Breast epithelium (tissue), 4 donors: ENCODE measurements at regions not wholly inside any gene's neighbourhood (a gene's known extent, or its start where the extent isn't known, plus 50 kb on each side); places are given as distances from the start of the nearest gene placed in this dataset.

ENCODE experiments used
- DNase-seq, 2 donors: peaks; one replicate each; pipeline ENCODE4 v3.0.0-alpha.2; 2019; ENCODE audit warnings: low spot score in 2 of 2
- H3K27ac ChIP-seq, 2 donors: fragments of 200-600 bp; sonication (generic) in 1 of 2; one replicate each; pipeline ENCODE4 v1.5.1; 2016 to 2019; ENCODE audit warnings: mild to moderate bottlenecking in 1 of 2
- H3K27me3 ChIP-seq, 2 donors: fragments of 200-600 bp; sonication (generic) in 1 of 2; one replicate each; pipeline versions ENCODE4 v1.5.1 to v1.6.0; 2017 to 2019; ENCODE audit warnings: control low read depth in 1 of 2, mild to moderate bottlenecking in 1 of 2
- H3K36me3 ChIP-seq: fragments of 200-600 bp; one replicate; pipeline ENCODE4 v1.5.1; 2019
- H3K4me1 ChIP-seq, 2 donors: fragments of 200-600 bp; sonication (generic); one replicate each; pipeline ENCODE4 v1.5.1; 2016 to 2019; ENCODE audit warnings: control low read depth in 1 of 2
- H3K4me3 ChIP-seq, 3 donors: fragments of 200-600 bp; sonication (generic); 1 replicate in 2 of 3; 2 replicates in 1 of 3; pipeline ENCODE4 v1.5.1; 2016 to 2019; ENCODE audit warnings: mild to moderate bottlenecking in 3 of 3, moderate library complexity in 2 of 3
- H3K9me3 ChIP-seq, 2 donors: fragments of 200-600 bp; sonication (generic) in 1 of 2; one replicate each; pipeline ENCODE4 v1.5.1; 2016 to 2019; ENCODE audit warnings: control low read depth in 1 of 2
- POLR2A ChIP-seq: fragments of 450-650 bp; IDR thresholded peaks from one replicate; pipeline ENCODE4 v1.6.1; 2016; ENCODE audit warnings: antibody characterized with exemption, mild to moderate bottlenecking, moderate library complexity
- POLR2AphosphoS5 ChIP-seq, 3 donors: sonication (generic); formaldehyde crosslinking; IDR thresholded peaks; one replicate each; pipeline ENCODE4 v1.6.1; 2017; ENCODE audit warnings: antibody characterized with exemption in 3 of 3
- intact Hi-C: fragments of 100-400 bp; cut with DNase I; formaldehyde crosslinking; loops from one replicate; pipeline ENCODE4 v1.15.1; 2023; ENCODE audit warnings: low total_unique reads
- TF ChIP-seq, protein P1 (sequence below), 3 donors: fragments of 450-650 bp; IDR thresholded peaks; one replicate each; pipeline ENCODE4 v1.5.1; 2016 to 2017; ENCODE audit warnings: antibody characterized with exemption in 3 of 3, mild to moderate bottlenecking in 3 of 3, moderate library complexity in 3 of 3

DNA sequence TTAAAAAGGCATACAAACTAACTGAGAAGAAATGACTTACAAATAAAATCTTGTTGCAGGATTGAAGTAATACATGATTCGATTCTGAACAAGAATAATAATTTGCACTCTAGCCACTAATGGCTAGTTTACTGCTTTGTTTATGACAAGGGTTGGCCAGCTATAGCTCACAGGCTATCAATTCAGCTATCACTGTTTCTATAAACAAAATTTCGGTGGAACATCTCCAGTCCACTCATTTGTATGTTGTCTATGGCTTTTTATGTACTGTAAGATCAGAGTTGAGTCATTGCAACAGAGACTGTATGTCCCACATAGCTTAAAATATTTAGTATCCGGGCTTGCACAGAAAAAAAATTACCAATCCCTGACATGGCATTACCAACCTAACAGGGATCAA, 543.7 kb upstream of the CNTNAP5 start:
- Histone ChIP-seq H3K4me3 (no peak overlapping the region), H3K36me3 (no peaks in the 10 kb centered on the region), H3K4me1 (no peaks in the 10 kb centered on the region), H3K27ac (no peak overlapping the region), H3K27me3 (no peaks in the 10 kb centered on the region), H3K9me3 (no peaks in the 10 kb centered on the region)
- intact Hi-C loops, result no loop called here
- DNase-seq, result no peak
- TF ChIP-seq POLR2A (no peak), POLR2AphosphoS5 (IDR thresholded peaks at IDR 0.05) (no peak)
- TF ChIP-seq, protein P1, sequence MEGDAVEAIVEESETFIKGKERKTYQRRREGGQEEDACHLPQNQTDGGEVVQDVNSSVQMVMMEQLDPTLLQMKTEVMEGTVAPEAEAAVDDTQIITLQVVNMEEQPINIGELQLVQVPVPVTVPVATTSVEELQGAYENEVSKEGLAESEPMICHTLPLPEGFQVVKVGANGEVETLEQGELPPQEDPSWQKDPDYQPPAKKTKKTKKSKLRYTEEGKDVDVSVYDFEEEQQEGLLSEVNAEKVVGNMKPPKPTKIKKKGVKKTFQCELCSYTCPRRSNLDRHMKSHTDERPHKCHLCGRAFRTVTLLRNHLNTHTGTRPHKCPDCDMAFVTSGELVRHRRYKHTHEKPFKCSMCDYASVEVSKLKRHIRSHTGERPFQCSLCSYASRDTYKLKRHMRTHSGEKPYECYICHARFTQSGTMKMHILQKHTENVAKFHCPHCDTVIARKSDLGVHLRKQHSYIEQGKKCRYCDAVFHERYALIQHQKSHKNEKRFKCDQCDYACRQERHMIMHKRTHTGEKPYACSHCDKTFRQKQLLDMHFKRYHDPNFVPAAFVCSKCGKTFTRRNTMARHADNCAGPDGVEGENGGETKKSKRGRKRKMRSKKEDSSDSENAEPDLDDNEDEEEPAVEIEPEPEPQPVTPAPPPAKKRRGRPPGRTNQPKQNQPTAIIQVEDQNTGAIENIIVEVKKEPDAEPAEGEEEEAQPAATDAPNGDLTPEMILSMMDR (IDR thresholded peaks at IDR 0.05), result no peak

- TF ChIP-seq, protein P1 (IDR thresholded peaks at IDR 0.05), result no peak
- no peak for TF ChIP-seq POLR2A
- TF ChIP-seq POLR2AphosphoS5 (IDR thresholded peaks at IDR 0.05), result no peak
- no peaks in the 10 kb centered on the region for H3K36me3 ChIP-seq
- no peak overlapping the region for H3K4me3 ChIP-seq
- H3K4me1 ChIP-seq, result no peaks in the 10 kb centered on the region
- intact Hi-C loops, result no loop called here
- no peak overlapping the region for H3K27ac ChIP-seq
- no peak for DNase-seq
- no peaks in the 10 kb centered on the region for H3K9me3 ChIP-seq
- no peaks in the 10 kb centered on the region for H3K27me3 ChIP-seq
These were observed 540.0 kb upstream of the CNTNAP5 start for GRCh38 chr2:123485056-123485455.

GRCh38 chr2:123493687-123494086, 531.4 kb upstream of the CNTNAP5 start:
- TF ChIP-seq, protein P1 (IDR thresholded peaks at IDR 0.05), result no peak
- TF ChIP-seq POLR2AphosphoS5 (IDR thresholded peaks at IDR 0.05) (no peak), POLR2A (no peak)
- no peaks in the 10 kb centered on the region for H3K27me3 ChIP-seq
- intact Hi-C loops, result no loop called here
- no peaks in the 10 kb centered on the region for H3K9me3 ChIP-seq
- H3K27ac ChIP-seq, result no peak overlapping the region
- no peaks in the 10 kb centered on the region for H3K4me1 ChIP-seq
- DNase-seq, result no peak
- H3K36me3 ChIP-seq, result no peaks in the 10 kb centered on the region
- no peak overlapping the region for H3K4me3 ChIP-seq

DNA sequence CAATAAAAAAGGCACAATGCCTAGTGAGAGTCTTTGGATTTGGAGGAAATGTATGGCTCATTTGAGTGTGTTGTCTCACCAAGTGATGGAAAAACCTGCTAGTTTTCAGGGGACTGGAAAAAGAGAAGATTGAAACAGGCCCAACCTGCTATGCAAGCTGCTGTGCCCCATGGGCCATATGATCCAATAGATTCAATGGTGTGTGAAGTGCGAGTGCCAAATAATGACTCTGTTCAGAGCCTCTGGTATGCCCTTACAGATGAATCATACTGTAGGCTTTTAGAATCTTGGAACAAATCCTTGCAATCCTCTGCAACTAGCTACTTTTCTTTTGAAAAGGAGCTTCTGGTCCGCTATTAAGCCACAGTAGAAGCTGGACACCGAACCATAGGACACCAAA, 529.8 kb upstream of the CNTNAP5 start:
- Histone ChIP-seq H3K27ac (no peak overlapping the region), H3K36me3 (no peaks in the 10 kb centered on the region), H3K9me3 (no peaks in the 10 kb centered on the region), H3K27me3 (no peaks in the 10 kb centered on the region), H3K4me3 (no peak overlapping the region), H3K4me1 (no peaks in the 10 kb centered on the region)
- no peak for DNase-seq
- TF ChIP-seq, protein P1 (IDR thresholded peaks at IDR 0.05), result no peak
- TF ChIP-seq POLR2AphosphoS5 (IDR thresholded peaks at IDR 0.05) (no peak), POLR2A (no peak)
- intact Hi-C loops, result no loop called here

DNA sequence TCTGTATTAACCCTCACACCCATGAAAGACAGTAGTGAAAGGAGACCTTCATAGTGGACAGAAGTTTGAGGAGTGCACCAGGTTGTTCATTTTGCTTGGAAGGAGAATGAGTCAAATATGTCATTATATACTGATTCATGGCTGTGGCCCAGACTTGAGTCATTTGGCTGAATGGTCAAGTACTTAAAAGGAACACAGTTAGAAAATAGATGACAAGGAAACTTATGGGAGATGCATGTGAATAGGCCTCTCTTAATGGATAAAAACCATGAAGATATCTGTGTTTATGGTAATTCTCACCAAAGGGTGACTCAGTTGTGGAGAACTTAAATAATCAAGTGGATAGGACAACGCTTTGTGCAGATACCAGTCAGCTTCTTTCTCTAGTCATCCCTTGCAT, 524.7 kb upstream of the CNTNAP5 start:
- Histone ChIP-seq H3K27ac (no peak overlapping the region), H3K27me3 (no peaks in the 10 kb centered on the region), H3K9me3 (no peaks in the 10 kb centered on the region), H3K36me3 (no peaks in the 10 kb centered on the region), H3K4me3 (no peak overlapping the region), H3K4me1 (no peaks in the 10 kb centered on the region)
- no peak for DNase-seq
- intact Hi-C loops, result no loop called here
- TF ChIP-seq POLR2A, result no peak
- TF ChIP-seq, protein P1 (IDR thresholded peaks at IDR 0.05), result no peak
- no peak for TF ChIP-seq POLR2AphosphoS5 (IDR thresholded peaks at IDR 0.05)
